A204.1 (cell line): ENCODE measurements at regions not wholly inside any gene's neighbourhood (a gene's known extent, or its start where the extent isn't known, plus 50 kb on each side); places are given as distances from the start of the nearest gene placed in this dataset.
A peak's percentile ranks its signal among the peaks of the same experiment; 100 is the strongest.
"Not testable (repeated sequence)": the region's sequence is repeated elsewhere in the genome, so short reads cannot be mapped to it uniquely, and the experiment has no call there.

Experiments
- FAIRE-seq: peaks from 2 replicates; lab custom pipeline; 2012; peaks lifted over from hg19 to GRCh38; lab: Jason Lieb, UNC

DNA sequence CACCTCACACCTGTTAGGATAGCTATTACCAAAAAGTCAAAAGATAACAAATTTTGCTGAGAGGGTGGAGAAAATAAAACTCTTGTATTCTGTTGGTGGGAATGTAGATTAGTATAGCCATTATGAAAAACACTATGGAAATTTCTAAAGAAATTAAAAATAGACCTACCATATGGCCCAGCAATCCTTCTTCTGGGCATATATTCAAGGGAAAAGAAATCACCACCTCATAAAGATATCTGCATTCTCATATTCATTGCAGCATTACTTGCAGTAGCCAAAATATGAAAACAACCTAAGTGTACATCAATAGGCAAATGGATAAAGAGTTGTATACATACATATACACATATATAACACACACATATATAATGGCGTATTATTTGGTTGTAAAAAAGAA, 791.6 kb upstream of the RGS18 start:
- FAIRE-seq, result no peak

DNA sequence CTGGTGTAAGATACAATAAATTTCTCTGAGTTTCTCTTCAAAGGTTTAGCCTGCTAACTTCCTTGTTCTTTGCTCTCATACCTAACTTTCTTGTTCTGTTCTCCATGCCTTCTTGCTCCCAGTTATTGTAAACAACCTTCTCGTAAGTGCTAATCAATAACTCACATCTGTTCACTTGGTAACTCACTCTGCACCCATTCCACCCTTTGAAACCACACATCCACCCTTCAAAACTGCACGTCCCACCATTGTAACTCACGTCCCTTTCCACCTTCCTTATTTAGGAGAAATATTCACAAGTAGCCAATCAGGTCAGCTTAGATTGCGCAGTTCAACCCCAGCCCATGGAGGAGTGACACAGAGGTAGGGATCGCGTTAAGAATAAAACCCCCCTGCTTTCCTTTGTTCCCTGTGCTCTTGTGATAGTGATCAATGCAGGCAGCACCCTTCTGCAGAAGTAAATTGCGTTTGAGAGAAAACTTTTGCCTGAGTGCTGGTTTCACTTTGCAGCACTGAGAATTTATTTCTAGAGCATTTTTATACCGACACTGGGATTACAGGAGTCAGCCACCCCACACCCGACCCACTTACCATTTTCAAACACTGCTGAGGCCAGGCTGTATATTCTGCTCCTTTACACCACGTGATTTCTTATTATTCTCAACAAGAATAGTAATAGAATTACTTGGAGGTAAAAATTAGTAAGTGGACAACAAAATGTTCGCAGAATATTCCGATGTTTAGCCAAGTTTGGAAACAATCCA, 789.2 kb upstream of the RGS18 start:
- no peak for FAIRE-seq

DNA sequence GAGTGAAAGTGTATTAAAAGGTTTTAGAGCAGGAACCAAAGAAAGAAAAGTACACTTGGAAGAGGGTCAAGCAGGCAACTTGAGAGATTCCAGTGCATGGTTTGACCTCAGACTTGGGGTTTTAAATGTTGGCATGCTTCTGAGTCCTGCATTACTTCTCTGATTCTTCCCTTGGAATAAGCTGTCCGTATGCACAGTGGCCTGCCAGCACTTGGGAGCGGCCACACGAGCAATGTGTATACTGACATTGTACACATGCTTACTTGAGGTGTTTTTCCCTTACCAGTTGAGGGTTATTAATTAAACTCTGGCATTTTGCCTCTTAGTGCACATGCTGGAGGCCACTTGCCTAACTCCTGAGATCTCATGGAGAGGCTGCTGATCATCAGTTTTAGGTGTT, 786.6 kb upstream of the RGS18 start:
- no peak for FAIRE-seq

DNA sequence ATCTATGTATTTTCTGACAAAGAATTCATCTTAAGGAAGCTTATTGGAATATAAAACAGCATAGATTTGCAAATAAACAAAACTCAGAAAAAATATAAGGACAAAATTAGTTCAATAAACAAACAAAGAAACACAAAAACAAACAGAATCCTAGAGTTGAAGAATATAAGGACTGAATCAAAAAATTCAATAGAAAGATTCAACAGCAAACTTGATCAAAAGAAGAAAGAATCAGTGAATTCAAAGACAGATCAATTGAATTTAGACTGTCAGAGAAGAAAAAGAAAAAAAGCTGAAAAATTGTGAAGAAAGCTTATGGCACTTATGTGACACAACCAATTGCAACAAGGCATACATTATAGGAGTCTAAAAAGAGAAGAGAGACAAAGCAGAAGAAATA, 770.0 kb upstream of the RGS18 start:
- no peak for FAIRE-seq

DNA sequence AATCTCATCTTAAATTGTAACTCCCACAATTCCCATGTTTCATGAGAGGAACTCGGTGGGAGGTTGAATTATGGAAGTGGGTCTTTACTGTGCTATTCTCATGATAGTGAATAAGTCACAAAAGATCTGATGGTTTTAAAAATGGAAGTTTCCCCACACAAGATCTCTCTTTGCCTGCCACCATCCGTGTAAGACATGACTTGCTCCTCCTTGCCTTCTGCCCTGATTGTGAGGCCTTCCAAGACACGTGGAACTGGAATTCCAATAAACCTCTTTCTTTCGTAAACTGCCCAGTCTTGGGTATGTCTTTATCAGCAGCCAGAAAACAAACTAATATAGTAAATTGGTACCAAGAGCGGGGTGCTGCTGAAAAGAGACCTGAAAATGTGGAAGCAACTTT, 761.6 kb upstream of the RGS18 start:
- FAIRE-seq, result no peak

DNA sequence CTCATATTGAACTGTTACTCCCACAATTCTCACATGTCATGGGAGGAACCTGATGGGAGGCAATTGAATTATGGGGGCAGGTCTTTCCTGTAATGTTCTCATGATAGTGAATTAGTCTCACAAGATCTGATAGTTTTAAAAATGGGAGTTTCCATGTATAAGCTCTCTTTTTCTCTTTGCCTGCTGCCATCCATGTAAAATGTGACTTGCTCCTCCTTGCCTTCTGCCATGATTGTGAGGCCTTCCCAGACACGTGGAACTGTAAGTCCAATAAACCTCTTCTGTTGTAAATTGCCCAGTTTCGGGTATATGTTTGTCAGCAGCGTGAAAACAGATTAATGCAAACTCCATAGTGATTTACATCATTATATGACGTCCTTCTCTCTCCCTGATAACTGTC, 759.7 kb upstream of the RGS18 start:
- no peak for FAIRE-seq

DNA sequence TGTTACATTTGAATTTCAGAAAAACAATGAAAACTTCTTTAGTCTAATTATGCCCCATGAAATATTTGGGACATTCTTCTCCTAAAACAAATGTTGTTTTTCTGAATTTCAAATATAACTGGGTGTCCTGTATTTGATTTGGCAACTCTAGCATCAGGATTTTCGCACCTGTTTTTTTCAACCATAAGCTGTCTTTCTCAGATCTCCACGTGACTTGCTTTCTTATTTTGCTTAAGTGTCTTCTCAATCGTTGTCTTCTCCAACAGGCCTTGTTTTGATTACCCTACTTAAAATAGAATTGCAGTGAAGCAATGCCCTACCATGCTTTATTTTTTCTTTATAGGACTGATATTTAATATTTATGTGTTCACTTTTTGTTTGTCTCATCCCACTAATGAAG, 752.8 kb upstream of the RGS18 start:
- no peak for FAIRE-seq

DNA sequence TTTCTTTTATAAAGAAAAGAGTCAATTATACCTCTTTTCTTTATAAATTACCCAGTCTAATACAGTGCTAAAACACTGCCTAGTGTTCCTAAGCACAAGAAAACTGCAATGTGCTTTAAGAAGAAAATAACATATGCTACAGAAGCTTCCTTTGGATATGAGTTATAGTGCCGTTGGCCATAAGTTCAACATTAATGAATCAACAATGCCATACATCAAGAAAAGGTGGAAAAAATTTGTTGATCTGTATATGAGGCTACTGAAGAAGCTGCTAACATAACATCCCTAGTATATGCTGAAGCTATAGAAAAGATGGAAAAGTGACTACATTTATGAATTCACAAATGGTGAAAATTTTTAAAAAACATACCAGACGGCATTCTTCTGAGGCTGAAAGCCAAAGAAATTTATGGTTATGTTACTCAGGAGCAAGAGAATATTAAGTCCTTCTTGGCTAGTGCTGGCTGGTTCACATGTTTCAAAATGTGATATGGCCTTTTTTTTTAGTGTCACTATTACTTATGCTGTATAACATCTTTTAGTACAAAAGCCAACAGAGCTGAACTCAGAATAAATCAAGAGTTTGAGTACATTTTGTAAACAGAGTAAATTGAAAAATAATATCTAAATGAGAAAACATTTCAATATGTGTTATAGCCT, 743.2 kb upstream of the RGS18 start:
- no peak for FAIRE-seq

DNA sequence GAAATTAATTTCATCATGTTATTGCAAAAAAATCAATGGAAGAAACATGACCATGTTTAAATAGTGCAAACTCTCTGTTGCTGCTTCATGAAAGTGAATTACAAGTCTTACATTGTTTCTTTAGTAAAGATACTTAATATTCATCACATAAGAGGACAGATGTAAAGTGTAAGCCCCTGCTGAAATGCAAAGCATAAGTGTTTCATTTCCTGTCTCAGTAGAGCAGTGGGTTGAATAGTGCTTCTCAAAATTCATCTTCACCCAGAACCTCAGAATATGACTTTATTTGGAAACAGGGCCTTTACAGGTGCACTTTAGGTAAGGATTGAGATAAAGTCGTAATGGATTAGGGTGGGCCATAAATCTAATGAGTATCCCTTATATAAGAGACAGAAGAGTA, 738.4 kb upstream of the RGS18 start:
- no peak for FAIRE-seq

DNA sequence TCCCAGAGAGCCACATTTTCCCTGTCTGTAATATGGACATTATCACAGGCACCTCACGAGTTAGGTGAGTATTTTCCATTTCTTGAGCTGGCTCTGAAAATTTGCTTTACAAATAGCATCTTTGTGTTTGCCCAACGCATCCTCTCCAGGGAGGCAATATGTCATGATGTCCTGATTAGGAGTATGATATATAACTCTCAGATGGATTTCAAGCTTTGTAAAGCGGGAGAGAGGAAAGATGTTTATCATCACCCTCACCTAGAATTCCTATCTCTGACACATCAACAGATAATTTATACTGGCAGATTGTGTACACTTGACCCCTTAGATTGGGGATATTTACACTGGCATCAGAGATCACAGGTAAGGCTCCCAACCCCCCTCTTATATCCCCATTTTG, 730.7 kb upstream of the RGS18 start:
- FAIRE-seq, result no peak

DNA sequence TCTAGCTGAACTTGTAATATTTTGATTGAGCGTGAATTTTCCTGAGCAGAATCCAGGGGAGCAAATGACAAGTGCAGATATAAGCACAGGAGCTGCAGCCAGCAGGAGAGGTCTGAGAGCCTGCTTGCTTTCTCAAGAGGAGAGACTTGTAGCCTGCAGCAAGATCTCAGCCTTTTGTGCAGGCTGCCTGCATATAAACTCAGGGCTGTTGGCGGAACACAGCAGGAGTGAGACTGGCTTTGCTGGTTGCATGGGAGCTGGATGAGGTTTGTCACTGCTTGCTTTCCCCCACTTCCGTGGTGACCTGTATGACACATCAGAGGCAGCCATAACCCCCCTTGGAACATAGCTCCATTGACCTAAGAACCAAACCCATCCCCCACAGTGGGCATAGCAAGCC, 725.4 kb upstream of the RGS18 start:
- no peak for FAIRE-seq

DNA sequence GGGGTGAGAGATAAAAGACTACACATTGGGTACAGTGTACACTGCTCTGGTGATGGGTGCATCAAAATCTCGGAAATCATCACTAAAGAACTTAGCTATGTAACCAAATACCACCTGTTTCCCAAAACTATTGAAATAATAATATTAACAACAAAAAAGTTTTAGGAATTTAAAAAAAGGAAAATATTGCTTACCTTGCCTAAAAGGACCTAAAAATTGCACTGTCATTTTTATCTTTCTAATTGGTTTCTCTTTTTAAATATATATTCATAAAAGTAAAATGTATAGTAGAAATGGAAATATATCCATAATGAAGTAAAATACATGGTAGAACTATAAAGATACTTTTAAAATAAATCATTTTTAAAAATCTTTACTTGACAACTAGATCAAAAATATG, 719.3 kb upstream of the RGS18 start:
- FAIRE-seq, result peak; percentile 80

DNA sequence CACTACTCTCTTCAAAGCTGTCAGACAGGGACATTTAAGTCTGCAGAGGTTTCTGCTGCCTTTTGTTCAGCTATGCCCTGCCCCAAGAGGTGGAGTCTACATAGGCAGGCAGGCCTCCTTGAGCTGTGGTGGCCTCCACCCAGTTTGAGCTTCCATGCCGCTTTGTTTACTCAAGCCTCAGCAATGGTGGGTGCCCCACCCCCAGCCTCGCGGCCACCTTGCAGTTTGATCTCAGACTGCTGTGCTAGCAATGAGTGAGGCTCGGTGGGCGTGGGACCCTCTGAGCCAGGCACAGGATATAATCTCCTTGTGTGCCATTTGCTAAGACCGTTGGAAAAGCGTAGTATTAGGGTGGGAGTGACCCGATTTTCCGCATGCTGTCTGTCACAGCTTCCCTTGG, 710.0 kb upstream of the RGS18 start:
- FAIRE-seq, result not testable (repeated sequence)

DNA sequence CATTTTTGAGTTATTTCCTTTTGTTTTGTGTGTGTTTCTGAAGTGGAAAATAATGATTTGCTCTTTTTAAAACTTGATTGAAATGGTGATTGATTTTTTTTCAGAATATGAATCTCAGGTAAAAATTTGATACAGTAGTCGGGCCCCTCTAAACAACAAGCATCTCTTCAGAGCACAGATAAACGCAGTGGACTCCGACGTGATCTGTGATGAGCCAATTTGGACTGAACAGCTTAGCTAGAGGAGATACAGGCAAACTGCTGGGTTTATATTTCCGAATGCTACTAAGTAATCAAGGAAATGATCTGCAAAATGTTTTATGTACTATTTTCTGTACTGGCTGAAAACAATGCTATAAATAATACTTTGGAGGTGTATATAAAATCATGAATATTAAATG, 705.7 kb upstream of the RGS18 start:
- no peak for FAIRE-seq

DNA sequence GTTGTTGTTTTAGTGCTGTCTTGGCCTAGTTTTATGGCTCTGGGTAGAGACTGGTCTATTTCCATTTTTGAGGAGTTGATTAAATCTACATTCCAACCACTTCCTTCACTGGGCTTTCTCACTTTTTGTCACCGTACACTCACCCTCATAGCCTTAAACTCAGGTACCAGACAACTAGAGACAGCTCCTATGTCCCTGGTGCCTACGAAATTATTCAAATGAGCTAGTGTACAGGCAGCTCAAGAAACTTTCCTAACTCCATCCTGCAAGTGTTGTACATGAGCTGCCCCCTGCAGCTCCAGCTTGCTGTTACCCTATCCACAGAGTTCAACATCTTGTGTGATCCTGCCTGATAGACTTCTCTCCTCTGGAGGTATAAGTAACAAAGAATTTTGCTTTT, 704.8 kb upstream of the RGS18 start:
- no peak for FAIRE-seq

DNA sequence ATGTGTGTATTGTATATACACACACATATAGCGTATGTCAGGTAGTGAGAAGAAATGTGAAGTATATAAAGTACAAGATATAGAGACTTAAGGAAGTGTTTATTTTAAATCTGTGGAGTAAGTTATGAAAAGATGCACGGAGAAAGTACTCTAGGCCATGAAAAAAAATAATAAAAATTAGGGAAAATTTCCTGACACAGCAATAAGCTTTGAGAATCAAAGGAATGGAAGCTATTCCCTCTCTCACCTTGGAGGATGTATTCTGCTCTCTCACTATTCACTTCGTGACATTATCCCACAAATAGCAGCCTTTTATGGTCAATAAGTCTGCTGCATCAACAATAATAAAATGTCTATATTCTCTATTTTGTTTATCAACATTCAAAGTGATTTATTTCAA, 700.4 kb upstream of the RGS18 start:
- FAIRE-seq, result no peak

DNA sequence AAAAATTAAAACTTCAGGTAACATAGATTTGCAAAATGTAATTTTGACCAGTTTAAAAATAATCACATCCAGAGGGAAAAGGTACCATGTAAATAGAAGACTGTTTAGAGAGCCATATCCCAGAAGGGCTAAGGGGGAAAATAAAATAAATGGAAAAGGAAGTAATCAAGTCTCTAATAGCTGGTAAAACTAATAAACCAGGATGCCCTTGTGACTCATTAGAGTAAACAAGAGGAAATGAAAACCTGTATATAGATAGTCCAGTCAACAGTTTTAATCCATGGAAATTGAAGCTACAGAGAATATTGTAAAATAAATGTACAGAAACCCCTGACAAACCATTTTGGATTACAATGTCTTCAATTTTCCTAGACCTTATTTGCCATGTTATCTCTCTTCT, 698.0 kb upstream of the RGS18 start:
- FAIRE-seq, result no peak

DNA sequence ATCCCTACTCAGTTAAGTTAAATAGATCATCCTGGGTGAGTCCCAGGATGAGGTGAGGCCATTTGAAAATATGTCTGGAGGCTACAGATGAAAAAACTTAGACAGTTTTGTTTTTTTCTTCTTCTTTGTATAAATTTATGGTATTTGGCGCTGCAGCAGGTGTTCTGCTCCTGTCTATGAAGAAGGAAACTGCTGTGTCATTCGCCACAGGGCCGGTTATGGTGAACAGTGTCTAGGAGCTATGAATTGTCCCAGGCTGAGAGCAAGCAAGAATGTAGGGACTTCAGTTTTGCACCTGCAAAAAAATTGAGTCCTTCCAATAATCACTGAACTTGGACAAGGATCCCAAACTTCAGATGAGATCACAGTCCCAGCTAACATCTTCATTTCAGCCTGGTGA, 674.3 kb upstream of the RGS18 start:
- no peak for FAIRE-seq

DNA sequence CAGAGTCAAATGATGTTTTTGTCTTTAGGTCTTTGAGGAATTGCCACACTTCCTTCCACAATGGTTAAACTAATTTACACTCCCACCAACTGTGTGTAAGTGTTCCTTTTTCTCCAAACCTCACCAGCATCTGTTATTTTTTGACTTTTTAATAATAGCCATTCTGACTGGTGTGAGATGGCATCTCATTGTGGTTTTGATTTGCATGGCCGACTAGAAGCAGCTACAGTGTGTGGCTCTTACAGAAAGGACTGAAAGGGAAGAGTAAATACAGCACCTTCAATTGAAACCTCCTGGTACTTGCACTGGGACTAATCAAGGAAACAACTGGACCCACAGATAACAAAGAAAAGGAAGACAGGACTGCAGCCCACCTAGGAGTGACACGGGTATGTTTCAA, 668.0 kb upstream of the RGS18 start:
- no peak for FAIRE-seq

DNA sequence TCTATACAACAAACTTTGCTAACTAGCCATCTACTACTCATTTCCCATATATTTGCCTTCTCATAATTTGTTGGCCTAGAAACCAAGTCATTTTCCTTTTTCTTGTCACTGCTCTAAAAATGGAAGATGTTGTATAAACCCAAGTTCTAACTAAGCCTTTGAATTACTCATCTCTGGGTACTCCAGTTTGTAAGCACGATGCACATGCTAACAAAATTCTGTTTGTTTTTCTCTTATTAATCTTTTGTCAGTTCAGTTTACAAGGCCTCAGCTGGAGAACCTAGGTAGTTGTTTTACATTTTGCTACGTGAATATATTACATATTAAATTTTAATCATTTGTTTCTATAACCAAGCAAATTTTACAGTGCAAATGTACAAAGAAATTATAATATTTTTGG, 663.2 kb upstream of the RGS18 start:
- no peak for FAIRE-seq

DNA sequence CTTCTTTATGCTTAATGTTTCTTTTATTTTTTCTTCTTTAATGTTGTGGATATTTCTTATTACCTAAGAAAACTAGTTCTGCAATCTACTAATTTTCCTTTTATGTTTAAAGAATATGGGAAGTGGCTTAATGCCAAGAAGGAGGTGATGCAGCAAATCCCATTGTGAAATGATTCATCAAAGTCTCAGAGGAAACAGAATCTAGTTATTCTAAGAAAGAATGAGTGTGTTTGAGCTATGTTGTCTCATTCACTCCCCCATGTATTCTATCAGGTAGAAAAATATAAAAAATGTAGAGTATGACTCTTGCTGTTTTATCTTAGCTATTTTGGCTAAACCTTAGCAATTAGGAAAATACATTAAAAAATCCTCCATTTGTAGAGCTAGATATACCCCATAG, 659.9 kb upstream of the RGS18 start:
- no peak for FAIRE-seq

DNA sequence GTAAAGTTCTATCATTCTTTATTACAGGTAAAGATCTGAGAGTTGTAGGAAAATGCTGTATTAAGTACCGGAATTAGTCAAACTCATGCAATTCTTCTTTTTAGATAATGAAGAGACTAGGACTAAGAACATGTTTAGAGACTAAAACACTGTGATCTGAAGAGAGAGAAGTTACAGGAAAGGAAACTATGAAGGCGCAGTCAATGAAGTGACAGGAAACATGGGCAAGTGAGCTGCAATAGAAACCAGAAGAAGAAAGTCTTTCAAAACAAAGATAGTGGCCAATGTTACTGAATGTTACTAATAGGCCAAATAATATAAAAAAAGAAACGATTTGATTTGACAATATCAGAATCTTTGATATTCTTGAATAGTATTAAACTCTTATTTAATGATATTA, 659.4 kb upstream of the RGS18 start:
- no peak for FAIRE-seq

DNA sequence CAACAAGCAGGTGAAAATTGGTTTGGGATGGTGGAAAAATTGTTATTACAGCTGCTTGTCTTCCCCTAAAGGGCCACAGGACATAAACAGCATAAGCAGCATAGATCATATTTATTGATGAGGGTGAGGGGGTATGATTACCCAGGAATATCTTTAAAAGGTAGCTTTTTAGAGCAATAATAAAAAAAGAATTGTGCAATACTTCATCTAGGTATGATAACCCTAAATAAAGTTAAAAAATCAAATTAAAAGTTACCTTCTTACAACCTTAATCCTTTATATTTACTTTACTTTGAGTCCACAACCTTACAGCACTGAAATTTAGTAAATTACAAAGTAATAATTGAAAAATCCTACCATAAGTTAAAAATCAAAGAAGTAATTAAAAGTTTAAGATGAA, 653.3 kb upstream of the RGS18 start:
- FAIRE-seq, result no peak

DNA sequence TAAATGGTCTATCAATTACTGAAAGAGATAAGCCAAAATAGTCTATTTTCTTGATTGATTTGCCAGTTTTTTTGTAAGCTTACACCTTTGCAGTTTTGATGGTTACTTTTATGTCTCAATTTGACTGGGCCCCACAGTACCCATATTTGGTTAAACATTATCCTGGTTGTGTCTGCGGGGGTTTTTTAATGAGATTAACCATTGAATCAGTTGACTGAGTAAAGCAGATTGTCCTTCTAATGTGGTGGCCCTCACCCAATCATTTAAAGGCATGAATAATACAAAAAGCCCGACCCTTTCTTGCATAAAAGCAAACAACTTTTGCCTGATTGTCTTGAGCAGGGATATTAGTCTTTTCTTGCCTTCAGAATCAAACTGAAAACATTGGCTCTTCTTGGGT, 650.0 kb upstream of the RGS18 start:
- FAIRE-seq, result no peak
